Heart right ventricle (tissue), 16 donors: ENCODE measurements at regions not wholly inside any gene's neighbourhood (a gene's known extent, or its start where the extent isn't known, plus 50 kb on each side); places are given as distances from the start of the nearest gene placed in this dataset.

Experiments
- ATAC-seq, 8 donors: fragments of 200-7000 bp; cut with Tn5 transposase; one replicate each; pipeline ENCODE4 v1.9.1; 2020; ENCODE audit warnings: mild to moderate bottlenecking in 8 of 8, moderate library complexity in 8 of 8, moderate number of reproducible peaks in 1 of 8
- DNase-seq, 2 donors: peaks; one replicate each; pipeline ENCODE4 v3.0.0-alpha.2; 2020
- H3K27ac ChIP-seq, 10 donors: fragments of 200-600 bp; sonication (generic) in 2 of 10; one replicate each; pipeline versions ENCODE4 v1.5.0 to v1.8.0; 2020 to 2022; ENCODE audit warnings: mild to moderate bottlenecking in 3 of 10
- H3K27me3 ChIP-seq, 7 donors: fragments of 200-600 bp; one replicate each; pipeline ENCODE4 v1.8.0; 2021 to 2022; ENCODE audit warnings: mild to moderate bottlenecking in 2 of 7
- H3K36me3 ChIP-seq, 9 donors: fragments of 200-600 bp; sonication (generic) in 1 of 9; one replicate each; pipeline versions ENCODE4 v1.5.0 to v1.8.0; 2020 to 2022; ENCODE audit warnings: mild to moderate bottlenecking in 2 of 9
- H3K4me1 ChIP-seq, 9 donors: fragments of 200-600 bp; sonication (generic) in 1 of 9; one replicate each; pipeline versions ENCODE4 v1.5.0 to v1.8.0; 2020 to 2022; ENCODE audit warnings: mild to moderate bottlenecking in 4 of 9
- H3K4me3 ChIP-seq, 10 donors: fragments of 200-600 bp; sonication (generic) in 2 of 10; one replicate each; pipeline versions ENCODE4 v1.5.0 to v1.8.0; 2020 to 2022; ENCODE audit warnings: mild to moderate bottlenecking in 7 of 10, moderate library complexity in 2 of 10
- H3K9me3 ChIP-seq, 11 donors: fragments of 200-600 bp in 10 of 11; sonication (generic) in 2 of 11; one replicate each; pipeline versions ENCODE4 v1.5.0 to v1.8.0; 2013 to 2022; ENCODE audit warnings: mild to moderate bottlenecking in 2 of 11, control low read depth in 1 of 11, moderate library complexity in 1 of 11
- WGBS, 2 donors: extraction: QIAGEN DNeasy Blood & Tissue Kit; methylation state at CpG; one replicate each; pipeline ENCODE4 v1.1.7; 2013; ENCODE audit warnings: inconsistent platforms in 1 of 2; 5-methylcytosine and 5-hydroxymethylcytosine counted together
- intact Hi-C, 10 donors: fragments of 100-400 bp; cut with DNase I; formaldehyde crosslinking; loops; one replicate each; pipeline versions ENCODE4 v1.11.1 to v1.14.2; 2022
- TF ChIP-seq, protein P1 (sequence below), 9 donors: fragments of 200-600 bp; sonication (generic) in 2 of 9; IDR thresholded peaks; one replicate each; pipeline versions ENCODE4 v1.5.0 to v1.8.0; 2021 to 2022; ENCODE audit warnings: antibody characterized with exemption in 9 of 9, mild to moderate bottlenecking in 5 of 9, moderate library complexity in 1 of 9
- donor health status: Arrhythmogenic right ventricular cardiomyopathy.
- donor health status: ischemic (EF 13 %, LVEDD 7.1; RV severe dilation, severe dysfunction).
- donor health status: healthy with polysubstance abuse.
- donor health status: DM: no; HTN: yes; CAD: no.
- donor health status: DM: no; HTN: no; CAD: no.
- donor health status: ischemic (EF 25% LVEDD 6.9; RV normal size, moderate dysfunction).
- donor health status: ischemic (EF 25% LVEDD 5.7; RV mildly dilated, moderate dysfunction).
- donor health status: healthy.
- donor health status: DM: yes; HTN: yes; CAD: no.
- donor health status: Ischemic cardiomyopathy.
- donor health status: ischemic (EF 35%, LVEDD 5.7; RV mildly dilated, moderate dysfunction).
- donor health status: nonischemic (EF 11% LVEDD 7.7; RV severe dilation, severe dysfunction).
- donor health status: DM: yes; HTN: yes; CAD: no.
- donor health status: PGD.
- donor health status: ischemic (EF 29% LVEDD 5.4; RV normal size, mild dysfunction).
- donor health status: nonischemic (EF 23%, LVEDD 6.1; RV moderate dilation, normal function).

GRCh38 chr1:199272628-199273086 lies 633.8 kb downstream of the PTPRC start:
- no peaks in the 10 kb centered on the region for H3K9me3 ChIP-seq
- peak; percentile 7 to 9 for DNase-seq
- H3K27me3 ChIP-seq, result no peaks in the 10 kb centered on the region
- TF ChIP-seq, protein P1, sequence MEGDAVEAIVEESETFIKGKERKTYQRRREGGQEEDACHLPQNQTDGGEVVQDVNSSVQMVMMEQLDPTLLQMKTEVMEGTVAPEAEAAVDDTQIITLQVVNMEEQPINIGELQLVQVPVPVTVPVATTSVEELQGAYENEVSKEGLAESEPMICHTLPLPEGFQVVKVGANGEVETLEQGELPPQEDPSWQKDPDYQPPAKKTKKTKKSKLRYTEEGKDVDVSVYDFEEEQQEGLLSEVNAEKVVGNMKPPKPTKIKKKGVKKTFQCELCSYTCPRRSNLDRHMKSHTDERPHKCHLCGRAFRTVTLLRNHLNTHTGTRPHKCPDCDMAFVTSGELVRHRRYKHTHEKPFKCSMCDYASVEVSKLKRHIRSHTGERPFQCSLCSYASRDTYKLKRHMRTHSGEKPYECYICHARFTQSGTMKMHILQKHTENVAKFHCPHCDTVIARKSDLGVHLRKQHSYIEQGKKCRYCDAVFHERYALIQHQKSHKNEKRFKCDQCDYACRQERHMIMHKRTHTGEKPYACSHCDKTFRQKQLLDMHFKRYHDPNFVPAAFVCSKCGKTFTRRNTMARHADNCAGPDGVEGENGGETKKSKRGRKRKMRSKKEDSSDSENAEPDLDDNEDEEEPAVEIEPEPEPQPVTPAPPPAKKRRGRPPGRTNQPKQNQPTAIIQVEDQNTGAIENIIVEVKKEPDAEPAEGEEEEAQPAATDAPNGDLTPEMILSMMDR (IDR thresholded peaks at IDR 0.05), result no peak
- peaks cover 0 to 20% (median 9%) of the 10 kb centered on the region in 9 donors for H3K4me1 ChIP-seq
- no peak overlapping the region for H3K4me3 ChIP-seq
- intact Hi-C loops, result no loop called here
- H3K27ac ChIP-seq, result no peak overlapping the region
- 14 to 27% methylated on average over 3 of the region's 3 CpGs for WGBS, 2 donors
- peak in 7 of 8 donors; percentile 29 to 89 (median 47) for ATAC-seq
- no peaks in the 10 kb centered on the region for H3K36me3 ChIP-seq

DNA sequence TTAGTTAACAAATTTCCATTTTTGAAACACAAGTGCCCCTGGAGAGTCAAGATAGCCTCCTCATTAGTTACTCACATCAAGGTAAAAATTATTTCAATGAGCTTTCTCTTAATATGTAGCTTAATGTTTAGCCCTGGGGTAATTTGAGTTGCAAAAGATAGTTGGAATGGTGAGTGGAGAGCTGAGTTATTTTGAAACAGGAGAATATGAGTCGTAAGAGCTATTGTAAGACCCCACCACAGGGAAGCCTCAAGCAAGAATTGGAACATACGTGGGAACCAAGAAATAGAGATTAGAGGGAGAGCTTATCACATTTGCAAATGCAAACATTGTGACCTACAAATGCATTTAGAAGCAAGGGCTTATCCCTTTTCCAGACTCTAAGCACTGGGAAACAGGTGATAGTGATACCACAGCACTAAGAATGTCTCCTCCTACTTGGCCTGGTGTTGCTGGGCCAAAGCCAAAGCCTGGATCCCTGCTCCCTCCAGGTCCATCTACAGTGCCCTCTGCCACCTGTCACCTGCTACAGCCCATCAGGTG lies 635.1 kb downstream of the PTPRC start:
- Histone ChIP-seq H3K27ac (no peak overlapping the region), H3K4me1 (peaks cover 0 to 20% (median 9%) of the 10 kb centered on the region in 9 donors), H3K27me3 (no peaks in the 10 kb centered on the region), H3K9me3 (no peaks in the 10 kb centered on the region), H3K36me3 (no peaks in the 10 kb centered on the region), H3K4me3 (no peak overlapping the region)
- DNase-seq, result no peak
- intact Hi-C loops, result no loop called here
- TF ChIP-seq, protein P1 (IDR thresholded peaks at IDR 0.05), result no peak
- ATAC-seq, result no peak
- 37 to 52% methylated on average over 2 of the region's 2 CpGs for WGBS, 2 donors

GRCh38 chr1:199279067-199279466 lies 640.2 kb downstream of the PTPRC start:
- H3K4me3 ChIP-seq, result no peak overlapping the region
- ATAC-seq, result no peak
- intact Hi-C loops, result no loop called here

DNA sequence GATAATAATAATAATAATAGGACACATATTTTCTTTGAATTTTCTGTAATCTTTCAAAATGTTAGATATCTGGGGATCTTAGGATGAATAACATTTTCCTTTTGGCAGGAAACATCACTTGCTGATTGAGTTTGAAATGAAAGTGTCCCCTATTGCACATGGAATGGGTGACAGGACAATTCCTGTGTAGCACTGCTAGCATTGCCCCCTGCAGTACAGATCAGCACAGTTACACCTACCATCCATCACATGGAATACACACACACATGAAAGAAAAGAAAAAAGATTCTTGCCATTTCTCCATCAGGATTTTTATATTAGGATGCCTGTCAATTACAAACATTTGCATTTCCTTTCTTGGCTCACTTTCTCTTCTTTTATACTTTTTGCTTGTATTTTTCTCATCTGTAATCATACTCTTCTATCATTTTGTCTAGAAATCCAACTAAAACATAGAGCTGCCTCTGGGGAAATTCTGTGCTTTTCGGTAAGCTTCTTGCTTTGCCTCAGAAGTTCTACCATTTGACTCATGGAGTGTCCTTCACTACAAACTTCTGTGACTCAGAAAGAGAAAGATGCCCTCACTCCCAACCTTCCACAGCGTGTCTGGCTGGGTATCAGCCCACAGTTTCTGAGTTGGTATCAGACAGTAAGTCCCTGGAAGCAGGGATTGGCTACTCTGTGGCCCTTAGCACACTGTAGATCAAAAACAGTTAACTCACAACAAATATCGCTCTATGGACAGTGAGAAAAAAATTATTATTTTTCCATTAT lies 641.2 kb downstream of the PTPRC start:
- H3K4me1 ChIP-seq, result peaks cover 0 to 4% (median 0%) of the 10 kb centered on the region in 9 donors
- ATAC-seq (no peak), DNase-seq (no peak)
- TF ChIP-seq, protein P1 (IDR thresholded peaks at IDR 0.05), result no peak
- no peaks in the 10 kb centered on the region for H3K27me3 ChIP-seq
- H3K4me3 ChIP-seq, result no peak overlapping the region
- H3K36me3 ChIP-seq, result no peaks in the 10 kb centered on the region
- H3K9me3 ChIP-seq, result no peaks in the 10 kb centered on the region
- 82 to 83% methylated on average over 3 of the region's 3 CpGs for WGBS, 2 donors
- intact Hi-C loops, result no loop called here
- H3K27ac ChIP-seq, result no peak overlapping the region

More at GRCh38 chr1:199279067-199279466, 640.2 kb downstream of the PTPRC start:
- Histone ChIP-seq H3K4me1 (peaks cover 0 to 4% (median 0%) of the 10 kb centered on the region in 9 donors), H3K9me3 (no peaks in the 10 kb centered on the region), H3K27me3 (no peaks in the 10 kb centered on the region), H3K36me3 (no peaks in the 10 kb centered on the region), H3K27ac (no peak overlapping the region)
- TF ChIP-seq, protein P1 (IDR thresholded peaks at IDR 0.05), result no peak
- DNase-seq, result no peak
